ENCODE measurements at regions not wholly inside any gene's neighbourhood (a gene's known extent, or its start where the extent isn't known, plus 50 kb on each side); places are given as distances from the start of the nearest gene placed in this dataset.
A peak's percentile ranks its signal among the peaks of the same experiment; 100 is the strongest.

- TF ChIP-seq CTCF (conservative IDR thresholded peaks at IDR 0.05; ENCODE audit: low read depth, low read length), result no peak
- H3K4me3 ChIP-seq (ENCODE audit: low read depth, low read length), result no peak overlapping the region
- no peak for DNase-seq (ENCODE audit: low read depth)
Observed at GRCh38 chrX:64097891-64098290, 107.6 kb downstream of the AMER1 start.

- peak; percentile 6 for DNase-seq (ENCODE audit: low read depth)
- H3K4me3 ChIP-seq (ENCODE audit: low read depth, low read length), result no peak overlapping the region
- TF ChIP-seq CTCF (conservative IDR thresholded peaks at IDR 0.05; ENCODE audit: low read depth, low read length), result peak; percentile 22
Observed at GRCh38 chrX:64093761-64094160, 111.7 kb downstream of the AMER1 start.

Measured in choroid plexus epithelial cell (primary cell).